HL-60 (cell line): ENCODE measurements at regions not wholly inside any gene's neighbourhood (a gene's known extent, or its start where the extent isn't known, plus 50 kb on each side); places are given as distances from the start of the nearest gene placed in this dataset.

ENCODE experiments used
- DNase-seq, 2 experiments: peaks; one replicate each; pipeline ENCODE4 v3.0.0-alpha.2; 2010 to 2020; ENCODE audit warnings: low read depth in 1 of 2, low spot score in 1 of 2
- H3K27ac ChIP-seq: fragments of 250-450 bp; sonication (Bioruptor Pico); replicated peaks from 2 replicates; pipeline ENCODE4 v1.5.1; 2020; ENCODE audit warnings: mild to moderate bottlenecking, moderate library complexity
- H3K27me3 ChIP-seq: fragments of 250-450 bp; sonication (Bioruptor Pico); 2 replicates; pipeline ENCODE4 v1.5.1; 2021; ENCODE audit warnings: mild to moderate bottlenecking, moderate library complexity; ENCODE audit not compliant: insufficient read depth, poor library complexity, severe bottlenecking
- H3K4me3 ChIP-seq: replicated peaks from 2 replicates; pipeline ENCODE4 v1.5.1; 2011; ENCODE audit warnings: mild to moderate bottlenecking, control low read depth, low read length; ENCODE audit not compliant: insufficient read depth
- CTCF ChIP-seq: IDR thresholded peaks from one replicate; pipeline ENCODE4 v1.5.1; 2011; ENCODE audit warnings: low read length, control low read depth, inconsistent platforms; ENCODE audit not compliant: insufficient read depth
- GABPA ChIP-seq: IDR thresholded peaks from 2 replicates; pipeline ENCODE4 v1.6.1; 2012; ENCODE audit warnings: low read depth
- POLR2AphosphoS5 ChIP-seq: IDR thresholded peaks from 2 replicates; pipeline ENCODE4 v1.6.1; 2012; ENCODE audit warnings: low read depth
- REST ChIP-seq: IDR thresholded peaks from 2 replicates; pipeline ENCODE4 v1.6.1; 2012; ENCODE audit warnings: low read depth; ENCODE audit not compliant: insufficient replicate concordance
- SPI1 ChIP-seq: IDR thresholded peaks from 2 replicates; pipeline ENCODE4 v1.6.1; 2012; ENCODE audit warnings: low read depth, mild to moderate bottlenecking, borderline replicate concordance

- Histone ChIP-seq H3K27ac (no peak overlapping the region), H3K4me3 (no peak overlapping the region), H3K27me3 (no peaks in the 10 kb centered on the region)
- TF ChIP-seq CTCF (no peak), SPI1 (no peak), REST (no peak), GABPA (no peak), POLR2AphosphoS5 (no peak)
- DNase-seq = no peak
Measured at GRCh38 chrX:26848511-26848910, 614.6 kb downstream of the PPP4R3C start.

GRCh38 chrX:26845056-26845455 lies 618.1 kb downstream of the PPP4R3C start:
- DNase-seq = no peak
- Histone ChIP-seq H3K27ac (no peak overlapping the region), H3K27me3 (no peaks in the 10 kb centered on the region), H3K4me3 (no peak overlapping the region)
- no peak for TF ChIP-seq POLR2AphosphoS5
- no peak for TF ChIP-seq CTCF
- TF ChIP-seq REST = no peak
- TF ChIP-seq GABPA = no peak
- TF ChIP-seq SPI1 = no peak

- DNase-seq = no peak
- Histone ChIP-seq H3K27me3 (no peaks in the 10 kb centered on the region), H3K27ac (no peak overlapping the region), H3K4me3 (no peak overlapping the region)
- TF ChIP-seq REST (no peak), SPI1 (no peak), CTCF (no peak), GABPA (no peak), POLR2AphosphoS5 (no peak)
Measured at GRCh38 chrX:26822448-26822847, 606.5 kb downstream of the MAGEB5 start.
